Epithelial cell of esophagus (primary cell): ENCODE measurements at regions not wholly inside any gene's neighbourhood (a gene's known extent, or its start where the extent isn't known, plus 50 kb on each side); places are given as distances from the start of the nearest gene placed in this dataset.

ENCODE experiments used
- DNase-seq: peaks from one replicate; pipeline ENCODE4 v3.0.0; 2010; ENCODE audit warnings: low read depth
- H3K4me3 ChIP-seq: 2 replicates; pipeline ENCODE4 v1.5.1; 2011; ENCODE audit warnings: mild to moderate bottlenecking, low read length, control low read depth
- CTCF ChIP-seq: IDR thresholded peaks from 2 replicates; pipeline ENCODE4 v1.5.1; 2011; ENCODE audit warnings: low read depth, mild to moderate bottlenecking, low read length, control low read depth, inconsistent platforms; ENCODE audit not compliant: insufficient read depth; ENCODE audit errors: missing control alignments

GRCh38 chr9:118928722-118929121 is 440.5 kb downstream of the BRINP1 start:
- no peak overlapping the region for H3K4me3 ChIP-seq
- DNase-seq = no peak
- TF ChIP-seq CTCF = no peak

GRCh38 chr9:118929287-118929686 is 439.9 kb downstream of the BRINP1 start:
- peak; percentile 16 for DNase-seq
- no peak overlapping the region for H3K4me3 ChIP-seq
- no peak for TF ChIP-seq CTCF

GRCh38 chr9:118931941-118932340 is 437.3 kb downstream of the BRINP1 start:
- no peak for DNase-seq
- no peak overlapping the region for H3K4me3 ChIP-seq
- TF ChIP-seq CTCF = no peak

- TF ChIP-seq CTCF = no peak
- DNase-seq = no peak
- H3K4me3 ChIP-seq = no peak overlapping the region
Observed at GRCh38 chr9:118938581-118938980, 430.7 kb downstream of the BRINP1 start.

- DNase-seq = no peak
- TF ChIP-seq CTCF = no peak
- no peak overlapping the region for H3K4me3 ChIP-seq
Observed at GRCh38 chr9:118940473-118940872, 428.8 kb downstream of the BRINP1 start.

- DNase-seq = no peak
- no peak overlapping the region for H3K4me3 ChIP-seq
- no peak for TF ChIP-seq CTCF
Observed at GRCh38 chr9:118946669-118947068, 422.6 kb downstream of the BRINP1 start.

- no peak for DNase-seq
- no peak overlapping the region for H3K4me3 ChIP-seq
- TF ChIP-seq CTCF = no peak
Observed at GRCh38 chr9:118954857-118955256, 414.4 kb downstream of the BRINP1 start.
